Fibroblast of lung (primary cell): ENCODE measurements at regions not wholly inside any gene's neighbourhood (a gene's known extent, or its start where the extent isn't known, plus 50 kb on each side); places are given as distances from the start of the nearest gene placed in this dataset.

ENCODE experiments used
- DNase-seq, 2 donors: peaks; one replicate each; pipeline versions ENCODE4 v3.0.0 to v3.0.0-alpha.2; 2010; ENCODE audit warnings: low read depth in 2 of 2
- H2AFZ ChIP-seq: 2 replicates; pipeline ENCODE4 v1.5.1; 2012; ENCODE audit warnings: low read length, control low read depth, inconsistent platforms
- H3K27ac ChIP-seq: 2 replicates; pipeline ENCODE4 v1.5.1; 2011; ENCODE audit warnings: low read length, control low read depth; ENCODE audit not compliant: insufficient read depth
- H3K27me3 ChIP-seq: 2 replicates; pipeline ENCODE4 v1.5.1; 2011; ENCODE audit warnings: mild to moderate bottlenecking, low read length; ENCODE audit not compliant: control insufficient read depth, insufficient read depth
- H3K36me3 ChIP-seq: 2 replicates; pipeline ENCODE4 v1.5.1; 2011; ENCODE audit warnings: low read length; ENCODE audit not compliant: control insufficient read depth, insufficient read depth
- H3K4me1 ChIP-seq: 2 replicates; pipeline ENCODE4 v1.5.1; 2011; ENCODE audit warnings: low read length; ENCODE audit not compliant: control insufficient read depth, insufficient read depth; ENCODE audit errors: extremely low read depth
- H3K4me2 ChIP-seq: 2 replicates; pipeline ENCODE4 v1.5.1; 2011; ENCODE audit warnings: low read length, control low read depth; ENCODE audit not compliant: insufficient read depth; ENCODE audit errors: extremely low read depth
- H3K4me3 ChIP-seq, 4 experiments: fragments of 200-600 bp in 1 of 4; sonication (generic) in 1 of 4; replicated peaks in 1 of 4; 2 replicates each; pipeline ENCODE4 v1.5.1; 2011 to 2016; ENCODE audit warnings: low read length in 4 of 4, low read depth in 3 of 4, mild to moderate bottlenecking in 3 of 4, control low read depth in 2 of 4, inconsistent platforms in 1 of 4, mixed read lengths in 1 of 4; ENCODE audit not compliant: insufficient read depth in 1 of 4; ENCODE audit errors: control extremely low read depth in 1 of 4
- H3K79me2 ChIP-seq: 2 replicates; pipeline ENCODE4 v1.5.1; 2012; ENCODE audit warnings: mild to moderate bottlenecking, low read length, inconsistent platforms; ENCODE audit not compliant: control insufficient read depth, insufficient read depth
- H3K9ac ChIP-seq: 2 replicates; pipeline ENCODE4 v1.5.1; 2011; ENCODE audit warnings: mild to moderate bottlenecking, low read length, control low read depth; ENCODE audit not compliant: insufficient read depth
- H3K9me3 ChIP-seq: 2 replicates; pipeline ENCODE4 v1.5.1; 2012; ENCODE audit warnings: low read depth, low read length; ENCODE audit not compliant: control insufficient read depth, insufficient read depth
- H4K20me1 ChIP-seq: 2 replicates; pipeline ENCODE4 v1.5.1; 2011; ENCODE audit warnings: low read length; ENCODE audit not compliant: control insufficient read depth, insufficient read depth; ENCODE audit errors: extremely low read depth
- CTCF ChIP-seq, 2 donors: IDR thresholded peaks in 1 of 2; conservative IDR thresholded peaks in 1 of 2; 1 replicate in 1 of 2; 2 replicates in 1 of 2; pipeline ENCODE4 v1.5.1; 2011 to 2012; ENCODE audit warnings: low read length in 2 of 2, control low read depth in 1 of 2, inconsistent platforms in 1 of 2, low read depth in 1 of 2, mild to moderate bottlenecking in 1 of 2
- EZH2 ChIP-seq: IDR thresholded peaks from 2 replicates; pipeline ENCODE4 v1.5.1; 2012; ENCODE audit warnings: low read length, control low read depth, mild to moderate bottlenecking; ENCODE audit errors: missing control alignments

DNA sequence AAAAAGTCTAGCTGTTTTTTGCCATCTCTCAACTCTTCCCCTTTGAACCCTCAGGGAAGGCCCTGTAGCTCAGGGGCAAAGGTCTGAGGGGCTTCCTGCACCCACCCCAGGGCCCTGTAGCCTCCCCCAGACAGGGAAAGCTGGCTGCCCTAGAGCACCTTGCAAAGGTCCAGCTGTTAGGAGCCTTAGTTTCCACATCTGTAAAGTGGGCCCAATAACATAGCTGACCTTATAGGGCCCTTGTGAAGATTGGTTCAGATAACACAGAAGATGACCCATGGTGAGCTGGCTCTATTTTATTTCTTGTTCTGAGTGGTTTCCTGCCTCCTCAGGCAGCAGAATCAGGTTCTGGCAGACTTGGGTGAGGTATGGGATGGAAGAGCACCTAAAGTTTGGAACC lies 55.2 kb upstream of the SMAD6 start:
- Histone ChIP-seq H3K36me3 (no peaks in the 10 kb centered on the region), H2AFZ (no peak overlapping the region), H3K9me3 (no peaks in the 10 kb centered on the region), H3K27ac (no peak overlapping the region), H3K4me1 (peaks cover 8% of the 10 kb centered on the region), H3K4me2 (no peak overlapping the region), H3K4me3 (no peak overlapping the region), H3K79me2 (no peaks in the 10 kb centered on the region), H4K20me1 (no peaks in the 10 kb centered on the region), H3K27me3 (no peaks in the 10 kb centered on the region), H3K9ac (no peak overlapping the region)
- TF ChIP-seq EZH2 (no peak), CTCF (conservative IDR thresholded peaks at IDR 0.05 in 1 of 2, IDR thresholded peaks at IDR 0.05 in 1 of 2; ENCODE audit: low read depth in 1 of 2, low read length in 2 of 2) (no peak)
- DNase-seq: no peak

DNA sequence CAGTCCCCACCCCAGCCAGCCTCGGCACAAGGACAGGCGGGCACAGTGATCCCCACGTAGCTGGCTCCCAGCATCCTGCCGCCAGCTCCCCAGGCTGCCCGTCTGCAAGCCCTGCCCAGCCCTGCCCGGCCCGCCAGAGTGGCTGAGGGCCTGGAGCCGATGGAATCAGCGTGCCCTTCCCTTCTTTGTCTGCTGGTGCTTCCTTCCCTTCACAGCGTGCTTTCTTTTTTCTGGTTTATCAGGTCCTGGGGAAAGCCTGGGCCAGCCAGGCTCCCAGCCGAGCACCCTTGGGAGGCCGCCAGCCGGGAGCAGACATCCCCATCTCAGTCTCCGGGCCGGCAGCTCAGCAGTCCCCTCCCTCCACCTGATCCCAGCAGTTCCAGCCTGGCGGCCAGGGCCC lies 54.7 kb upstream of the SMAD6 start:
- no peak overlapping the region for H2AFZ ChIP-seq

DNA sequence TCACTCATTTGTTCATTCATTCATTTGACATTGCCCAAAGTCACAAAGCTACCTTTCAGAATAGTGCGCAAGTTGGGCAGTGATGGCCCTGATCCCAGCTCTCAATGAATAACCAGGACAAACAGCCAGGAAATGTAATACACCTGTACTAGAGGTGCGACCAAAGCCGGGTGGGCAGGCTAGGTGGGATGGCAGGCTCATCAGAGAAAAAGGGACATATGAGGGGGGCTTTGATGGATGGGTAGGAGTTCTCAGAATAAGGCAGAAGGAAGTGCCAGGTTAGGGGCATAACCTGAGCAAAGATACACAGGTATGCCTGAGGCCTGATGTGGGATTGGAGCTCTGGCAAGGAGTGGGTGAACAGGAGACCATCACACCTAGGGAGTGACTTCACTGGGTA lies 53.4 kb upstream of the SMAD6 start:
- H2AFZ ChIP-seq: no peak overlapping the region
- H3K9ac ChIP-seq: no peak overlapping the region
- no peak overlapping the region for H3K27ac ChIP-seq
- no peak overlapping the region for H3K4me3 ChIP-seq
- no peaks in the 10 kb centered on the region for H3K9me3 ChIP-seq
- no peaks in the 10 kb centered on the region for H3K79me2 ChIP-seq
- no peak for DNase-seq
- H3K27me3 ChIP-seq: no peaks in the 10 kb centered on the region
- no peaks in the 10 kb centered on the region for H4K20me1 ChIP-seq
- H3K4me1 ChIP-seq: peaks cover 8% of the 10 kb centered on the region
- no peak overlapping the region for H3K4me2 ChIP-seq
- no peaks in the 10 kb centered on the region for H3K36me3 ChIP-seq
- TF ChIP-seq CTCF (conservative IDR thresholded peaks at IDR 0.05 in 1 of 2, IDR thresholded peaks at IDR 0.05 in 1 of 2; ENCODE audit: low read depth in 1 of 2, low read length in 2 of 2) (no peak), EZH2 (no peak)

More for the DNA sequence above, 54.7 kb upstream of the SMAD6 start:
- H3K4me2 ChIP-seq: no peak overlapping the region
- TF ChIP-seq EZH2: no peak
- no peak for TF ChIP-seq CTCF (conservative IDR thresholded peaks at IDR 0.05 in 1 of 2, IDR thresholded peaks at IDR 0.05 in 1 of 2; ENCODE audit: low read depth in 1 of 2, low read length in 2 of 2)
- H3K27ac ChIP-seq: no peak overlapping the region
- H3K36me3 ChIP-seq: no peaks in the 10 kb centered on the region
- no peaks in the 10 kb centered on the region for H3K27me3 ChIP-seq
- H3K9ac ChIP-seq: no peak overlapping the region
- H4K20me1 ChIP-seq: no peaks in the 10 kb centered on the region
- no peaks in the 10 kb centered on the region for H3K79me2 ChIP-seq
- peaks cover 8% of the 10 kb centered on the region for H3K4me1 ChIP-seq
- no peak for DNase-seq
- H3K9me3 ChIP-seq: no peaks in the 10 kb centered on the region
- H3K4me3 ChIP-seq: no peak overlapping the region
